ENCODE measurements at regions not wholly inside any gene's neighbourhood (a gene's known extent, or its start where the extent isn't known, plus 50 kb on each side); places are given as distances from the start of the nearest gene placed in this dataset.

- H3K27ac ChIP-seq (ENCODE audit: low read depth in 1 of 2, low read length in 1 of 2), result no peak overlapping the region
- H3K36me3 ChIP-seq (ENCODE audit: control insufficient read depth in 4 of 4, insufficient read depth in 4 of 4, low read length in 4 of 4), result no peaks in the 10 kb centered on the region
- no peak overlapping the region for H3K4me3 ChIP-seq
- H3K9me3 ChIP-seq (ENCODE audit: control insufficient read depth in 4 of 4, insufficient read depth in 3 of 4, low read length in 3 of 4), result peaks cover 0 to 3% (median 0%) of the 10 kb centered on the region in 4 donors
- ATAC-seq (ENCODE audit: insufficient read depth, low FRiP score), result no peak
- H3K9ac ChIP-seq (ENCODE audit: insufficient read depth in 1 of 2, low read length in 2 of 2), result no peak overlapping the region
- no peaks in the 10 kb centered on the region for H3K4me1 ChIP-seq (ENCODE audit: control insufficient read depth in 5 of 5, insufficient read depth in 5 of 5, low read length in 5 of 5)
- TF ChIP-seq, protein P1, sequence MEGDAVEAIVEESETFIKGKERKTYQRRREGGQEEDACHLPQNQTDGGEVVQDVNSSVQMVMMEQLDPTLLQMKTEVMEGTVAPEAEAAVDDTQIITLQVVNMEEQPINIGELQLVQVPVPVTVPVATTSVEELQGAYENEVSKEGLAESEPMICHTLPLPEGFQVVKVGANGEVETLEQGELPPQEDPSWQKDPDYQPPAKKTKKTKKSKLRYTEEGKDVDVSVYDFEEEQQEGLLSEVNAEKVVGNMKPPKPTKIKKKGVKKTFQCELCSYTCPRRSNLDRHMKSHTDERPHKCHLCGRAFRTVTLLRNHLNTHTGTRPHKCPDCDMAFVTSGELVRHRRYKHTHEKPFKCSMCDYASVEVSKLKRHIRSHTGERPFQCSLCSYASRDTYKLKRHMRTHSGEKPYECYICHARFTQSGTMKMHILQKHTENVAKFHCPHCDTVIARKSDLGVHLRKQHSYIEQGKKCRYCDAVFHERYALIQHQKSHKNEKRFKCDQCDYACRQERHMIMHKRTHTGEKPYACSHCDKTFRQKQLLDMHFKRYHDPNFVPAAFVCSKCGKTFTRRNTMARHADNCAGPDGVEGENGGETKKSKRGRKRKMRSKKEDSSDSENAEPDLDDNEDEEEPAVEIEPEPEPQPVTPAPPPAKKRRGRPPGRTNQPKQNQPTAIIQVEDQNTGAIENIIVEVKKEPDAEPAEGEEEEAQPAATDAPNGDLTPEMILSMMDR (IDR thresholded peaks at IDR 0.05; ENCODE audit: control extremely low read depth, extremely low read depth), result no peak
- WGBS, 2 donors, result 86 to 91% methylated on average over 5 of the region's 5 CpGs
- H3K27me3 ChIP-seq (ENCODE audit: control insufficient read depth in 3 of 3, insufficient read depth in 3 of 3, low read length in 2 of 3), result no peaks in the 10 kb centered on the region
- DNase-seq, result no peak
Observed at GRCh38 chr3:88467191-88467590, 317.4 kb downstream of the C3orf38 start.

DNA sequence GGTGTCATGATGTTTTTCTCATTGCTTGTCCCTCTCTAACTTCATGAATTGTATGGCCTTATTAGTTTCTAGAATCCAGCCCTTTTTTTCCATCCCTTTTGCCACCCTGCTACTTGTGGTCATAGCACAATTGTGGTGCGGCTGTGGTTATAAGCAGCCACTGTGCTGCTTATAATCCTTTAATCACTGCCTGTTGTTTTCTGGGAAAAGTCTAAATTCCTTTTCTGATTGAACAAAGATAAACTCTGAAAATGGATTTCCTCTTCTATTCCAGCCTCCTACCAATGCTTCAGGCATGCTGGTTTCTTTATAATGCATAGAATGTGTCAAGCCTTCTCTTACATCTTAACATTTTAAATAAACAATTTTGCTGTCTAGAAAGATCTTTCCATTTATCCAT lies 319.5 kb downstream of the C3orf38 start:
- Histone ChIP-seq H3K4me1 (ENCODE audit: control insufficient read depth in 5 of 5, insufficient read depth in 5 of 5, low read length in 5 of 5) (no peaks in the 10 kb centered on the region), H3K9me3 (ENCODE audit: control insufficient read depth in 4 of 4, insufficient read depth in 3 of 4, low read length in 3 of 4) (peaks cover 0 to 3% (median 0%) of the 10 kb centered on the region in 4 donors), H3K4me3 (no peak overlapping the region), H3K36me3 (ENCODE audit: control insufficient read depth in 4 of 4, insufficient read depth in 4 of 4, low read length in 4 of 4) (no peaks in the 10 kb centered on the region), H3K9ac (ENCODE audit: insufficient read depth in 1 of 2, low read length in 2 of 2) (no peak overlapping the region), H3K27me3 (ENCODE audit: control insufficient read depth in 3 of 3, insufficient read depth in 3 of 3, low read length in 2 of 3) (no peaks in the 10 kb centered on the region), H3K27ac (ENCODE audit: low read depth in 1 of 2, low read length in 1 of 2) (no peak overlapping the region)
- no peak for ATAC-seq (ENCODE audit: insufficient read depth, low FRiP score)
- TF ChIP-seq, protein P1 (IDR thresholded peaks at IDR 0.05; ENCODE audit: control extremely low read depth, extremely low read depth), result no peak
- no peak for DNase-seq
- 92 to 97% methylated on average over 1 of the region's 1 CpG for WGBS, 2 donors

- Histone ChIP-seq H3K9me3 (ENCODE audit: control insufficient read depth in 4 of 4, insufficient read depth in 3 of 4, low read length in 3 of 4) (no peaks in the 10 kb centered on the region), H3K9ac (ENCODE audit: insufficient read depth in 1 of 2, low read length in 2 of 2) (no peak overlapping the region), H3K27ac (ENCODE audit: low read depth in 1 of 2, low read length in 1 of 2) (no peak overlapping the region), H3K27me3 (ENCODE audit: control insufficient read depth in 3 of 3, insufficient read depth in 3 of 3, low read length in 2 of 3) (peaks cover 0 to 18% (median 3%) of the 10 kb centered on the region in 3 donors), H3K4me3 (no peak overlapping the region), H3K36me3 (ENCODE audit: control insufficient read depth in 4 of 4, insufficient read depth in 4 of 4, low read length in 4 of 4) (no peaks in the 10 kb centered on the region), H3K4me1 (ENCODE audit: control insufficient read depth in 5 of 5, insufficient read depth in 5 of 5, low read length in 5 of 5) (no peaks in the 10 kb centered on the region)
- TF ChIP-seq, protein P1 (IDR thresholded peaks at IDR 0.05; ENCODE audit: control extremely low read depth, extremely low read depth), result no peak
- ATAC-seq (ENCODE audit: insufficient read depth, low FRiP score) (no peak), DNase-seq (peak in 2 of 3 donors; percentile 34 to 71)
- 68 to 81% methylated on average over 1 of the region's 1 CpG for WGBS, 2 donors
Observed at GRCh38 chr3:88478460-88478859, 328.7 kb downstream of the C3orf38 start.

- WGBS, 2 donors, result 67 to 80% methylated on average over 3 of the region's 3 CpGs
- no peak overlapping the region for H3K4me3 ChIP-seq
- no peaks in the 10 kb centered on the region for H3K9me3 ChIP-seq (ENCODE audit: control insufficient read depth in 4 of 4, insufficient read depth in 3 of 4, low read length in 3 of 4)
- no peak overlapping the region for H3K9ac ChIP-seq (ENCODE audit: insufficient read depth in 1 of 2, low read length in 2 of 2)
- DNase-seq (no peak), ATAC-seq (ENCODE audit: insufficient read depth, low FRiP score) (no peak)
- H3K36me3 ChIP-seq (ENCODE audit: control insufficient read depth in 4 of 4, insufficient read depth in 4 of 4, low read length in 4 of 4), result no peaks in the 10 kb centered on the region
- no peaks in the 10 kb centered on the region for H3K4me1 ChIP-seq (ENCODE audit: control insufficient read depth in 5 of 5, insufficient read depth in 5 of 5, low read length in 5 of 5)
- TF ChIP-seq, protein P1 (IDR thresholded peaks at IDR 0.05; ENCODE audit: control extremely low read depth, extremely low read depth), result no peak
- H3K27ac ChIP-seq (ENCODE audit: low read depth in 1 of 2, low read length in 1 of 2), result no peak overlapping the region
- peaks cover 0 to 20% (median 3%) of the 10 kb centered on the region in 3 donors for H3K27me3 ChIP-seq (ENCODE audit: control insufficient read depth in 3 of 3, insufficient read depth in 3 of 3, low read length in 2 of 3)
Observed at GRCh38 chr3:88480822-88481221, 331.1 kb downstream of the C3orf38 start.

All from lung (tissue), 11 donors.